ENCODE measurements at regions not wholly inside any gene's neighbourhood (a gene's known extent, or its start where the extent isn't known, plus 50 kb on each side); places are given as distances from the start of the nearest gene placed in this dataset.

DNA sequence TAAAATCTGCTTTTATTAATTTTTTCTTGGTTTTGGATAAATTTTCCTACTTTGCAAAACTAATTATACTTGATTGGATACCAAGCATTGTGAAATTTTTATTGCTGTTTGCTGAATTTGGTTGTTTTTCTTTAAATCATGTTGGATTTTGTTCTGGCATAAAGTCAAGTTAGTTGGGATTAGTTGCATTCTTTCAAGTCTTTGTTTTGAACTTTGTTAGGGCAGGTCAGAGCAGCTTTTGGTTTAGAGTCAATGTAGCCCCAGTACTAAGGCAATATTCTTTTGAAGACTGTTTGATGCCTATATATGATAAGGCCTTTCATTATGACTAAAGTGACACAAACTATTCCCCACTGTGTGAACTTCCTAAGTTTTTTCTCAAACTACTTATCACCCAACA lies 531.1 kb downstream of the RASEF start:
- H3K4me3 ChIP-seq (replicated peaks in 1 of 3; ENCODE audit: low read depth in 2 of 3, low read length in 3 of 3) = no peak overlapping the region
- H3K36me3 ChIP-seq (replicated peaks in 1 of 2; ENCODE audit: control insufficient read depth in 1 of 2, insufficient read depth in 2 of 2, low read length in 2 of 2) = no peaks in the 10 kb centered on the region
- H3K9ac ChIP-seq (ENCODE audit: insufficient read depth, low read length, poor library complexity, severe bottlenecking) = no peak overlapping the region
- no peak overlapping the region for H3K4me2 ChIP-seq (replicated peaks; ENCODE audit: extremely low read depth, low read length, poor library complexity, severe bottlenecking)
- Mint-ChIP-seq H3K27ac (no peak overlapping the region), H3K9me3 (peaks cover 2 to 11% (median 9%) of the 10 kb centered on the region in 7 donors), H3K27me3 (ENCODE audit: low read depth in 3 of 3) (no peaks in the 10 kb centered on the region), H3K4me1 (no peaks in the 10 kb centered on the region), H3K36me3 (no peaks in the 10 kb centered on the region), H3K4me3 (no peak overlapping the region)
- peaks cover 4% of the 10 kb centered on the region in 2 donors for H3K9me3 ChIP-seq (replicated peaks in 1 of 2; ENCODE audit: control insufficient read depth in 1 of 2, insufficient read depth in 1 of 2, low read length in 2 of 2)
- H2AFZ ChIP-seq (ENCODE audit: insufficient read depth, low read depth, low read length, poor library complexity, severe bottlenecking) = no peak overlapping the region
- DNase-seq = no peak
- no peaks in the 10 kb centered on the region for H3K4me1 ChIP-seq (ENCODE audit: control insufficient read depth in 1 of 2, insufficient read depth in 2 of 2, low read length in 2 of 2)
- no peaks in the 10 kb centered on the region for H4K20me1 ChIP-seq (ENCODE audit: insufficient read depth, low read length)
- intact Hi-C loops (cut with micrococcal nuclease) = no loop called here
- TF ChIP-seq, protein P1, sequence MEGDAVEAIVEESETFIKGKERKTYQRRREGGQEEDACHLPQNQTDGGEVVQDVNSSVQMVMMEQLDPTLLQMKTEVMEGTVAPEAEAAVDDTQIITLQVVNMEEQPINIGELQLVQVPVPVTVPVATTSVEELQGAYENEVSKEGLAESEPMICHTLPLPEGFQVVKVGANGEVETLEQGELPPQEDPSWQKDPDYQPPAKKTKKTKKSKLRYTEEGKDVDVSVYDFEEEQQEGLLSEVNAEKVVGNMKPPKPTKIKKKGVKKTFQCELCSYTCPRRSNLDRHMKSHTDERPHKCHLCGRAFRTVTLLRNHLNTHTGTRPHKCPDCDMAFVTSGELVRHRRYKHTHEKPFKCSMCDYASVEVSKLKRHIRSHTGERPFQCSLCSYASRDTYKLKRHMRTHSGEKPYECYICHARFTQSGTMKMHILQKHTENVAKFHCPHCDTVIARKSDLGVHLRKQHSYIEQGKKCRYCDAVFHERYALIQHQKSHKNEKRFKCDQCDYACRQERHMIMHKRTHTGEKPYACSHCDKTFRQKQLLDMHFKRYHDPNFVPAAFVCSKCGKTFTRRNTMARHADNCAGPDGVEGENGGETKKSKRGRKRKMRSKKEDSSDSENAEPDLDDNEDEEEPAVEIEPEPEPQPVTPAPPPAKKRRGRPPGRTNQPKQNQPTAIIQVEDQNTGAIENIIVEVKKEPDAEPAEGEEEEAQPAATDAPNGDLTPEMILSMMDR (IDR thresholded peaks at IDR 0.05) = no peak
- no peaks in the 10 kb centered on the region for H3K79me2 ChIP-seq (ENCODE audit: insufficient read depth, low read length)
- H3K27me3 ChIP-seq (ENCODE audit: control insufficient read depth in 2 of 2, insufficient read depth in 2 of 2, low read length in 2 of 2) = no peaks in the 10 kb centered on the region
- H3K27ac ChIP-seq (ENCODE audit: low read depth in 1 of 2, low read length in 2 of 2) = no peak overlapping the region

DNA sequence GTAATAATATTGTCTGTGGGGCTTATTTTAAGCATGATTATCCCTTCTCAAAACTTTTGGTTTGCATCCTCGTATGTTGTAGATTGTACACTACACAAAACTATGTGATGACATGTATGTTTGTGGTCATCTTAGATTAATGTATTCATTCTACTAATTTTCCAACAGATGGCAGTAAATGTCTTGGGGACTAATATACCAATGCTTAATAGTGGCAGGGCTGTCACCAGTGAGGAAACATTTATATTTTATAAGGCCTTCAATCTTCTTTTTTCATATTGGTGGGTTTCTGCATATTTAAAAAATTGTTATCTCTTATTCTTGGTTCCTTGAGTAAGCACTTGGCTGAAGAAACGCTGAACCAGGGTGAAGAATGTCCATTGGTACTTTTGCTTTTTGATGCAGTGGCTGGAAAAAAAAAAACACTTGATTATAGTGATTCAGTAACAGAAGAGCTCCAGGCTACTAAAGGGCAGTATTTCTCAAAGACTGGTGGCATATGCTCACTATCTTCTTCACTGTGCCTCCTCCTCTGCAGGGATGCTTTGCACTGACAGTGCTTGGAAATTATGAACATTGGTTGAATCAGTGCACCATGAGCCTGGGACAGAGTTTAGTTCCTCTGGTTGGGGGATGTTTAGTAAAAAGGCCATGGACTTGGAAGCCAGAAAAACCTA lies 530.3 kb downstream of the RASEF start:
- H3K36me3 Mint-ChIP-seq = no peaks in the 10 kb centered on the region
- DNase-seq = no peak
- H3K9me3 Mint-ChIP-seq = peaks cover 0 to 9% (median 3%) of the 10 kb centered on the region in 7 donors
- no peak overlapping the region for H3K27ac ChIP-seq (ENCODE audit: low read depth in 1 of 2, low read length in 2 of 2)
- H3K4me1 ChIP-seq (ENCODE audit: control insufficient read depth in 1 of 2, insufficient read depth in 2 of 2, low read length in 2 of 2) = no peaks in the 10 kb centered on the region
- no CpG with 5 or more reads among the region's 2 CpGs for WGBS (ENCODE audit: insufficient coverage)
- H3K79me2 ChIP-seq (ENCODE audit: insufficient read depth, low read length) = no peaks in the 10 kb centered on the region
- no peak overlapping the region for H3K27ac Mint-ChIP-seq
- H3K36me3 ChIP-seq (replicated peaks in 1 of 2; ENCODE audit: control insufficient read depth in 1 of 2, insufficient read depth in 2 of 2, low read length in 2 of 2) = no peaks in the 10 kb centered on the region
- no peak overlapping the region for H3K4me3 Mint-ChIP-seq
- no peaks in the 10 kb centered on the region for H3K27me3 Mint-ChIP-seq (ENCODE audit: low read depth in 3 of 3)
- no peaks in the 10 kb centered on the region for H3K4me1 Mint-ChIP-seq
- intact Hi-C loops (cut with micrococcal nuclease) = no loop called here
- H3K9me3 ChIP-seq (replicated peaks in 1 of 2; ENCODE audit: control insufficient read depth in 1 of 2, insufficient read depth in 1 of 2, low read length in 2 of 2) = no peaks in the 10 kb centered on the region
- no peaks in the 10 kb centered on the region for H3K27me3 ChIP-seq (ENCODE audit: control insufficient read depth in 2 of 2, insufficient read depth in 2 of 2, low read length in 2 of 2)
- no peak overlapping the region for H3K4me3 ChIP-seq (replicated peaks in 1 of 3; ENCODE audit: low read depth in 2 of 3, low read length in 3 of 3)
- H4K20me1 ChIP-seq (ENCODE audit: insufficient read depth, low read length) = no peaks in the 10 kb centered on the region
- TF ChIP-seq, protein P1 (IDR thresholded peaks at IDR 0.05) = no peak
- H2AFZ ChIP-seq (ENCODE audit: insufficient read depth, low read depth, low read length, poor library complexity, severe bottlenecking) = no peak overlapping the region
- H3K9ac ChIP-seq (ENCODE audit: insufficient read depth, low read length, poor library complexity, severe bottlenecking) = no peak overlapping the region
- no peak overlapping the region for H3K4me2 ChIP-seq (replicated peaks; ENCODE audit: extremely low read depth, low read length, poor library complexity, severe bottlenecking)

Data from CD14-positive monocyte (primary cell).